H1 (cell line): ENCODE measurements at regions not wholly inside any gene's neighbourhood (a gene's known extent, or its start where the extent isn't known, plus 50 kb on each side); places are given as distances from the start of the nearest gene placed in this dataset.

ENCODE experiments used
- CTCF ChIA-PET: fragments of 300-600 bp; sonication (Branson Sonifier 250); formaldehyde crosslinking; loops from one replicate; lab custom pipeline; 2021; ENCODE audit not compliant: partially characterized antibody; lab: Charles Lee
- POLR2A ChIA-PET: fragments of 300-600 bp; sonication (Branson Sonifier 250); formaldehyde crosslinking; loops from one replicate; lab custom pipeline; 2021; ENCODE audit warnings: inconsistent platforms; ENCODE audit not compliant: partially characterized antibody; lab: Charles Lee
- DNase-seq, 2 experiments: peaks; one replicate each; pipeline versions ENCODE4 v3.0.0 to v3.0.0-alpha.2; 2010 to 2022; ENCODE audit warnings: low spot score in 2 of 2, low read depth in 1 of 2, mixed read lengths in 1 of 2
- FAIRE-seq: peaks from 2 replicates; lab custom pipeline; 2011; peaks lifted over from hg19 to GRCh38; lab: Jason Lieb, UNC
- H2AFZ ChIP-seq: 2 replicates; pipeline ENCODE4 v1.8.1; 2012; ENCODE audit warnings: low read length, inconsistent platforms
- H2AK5ac ChIP-seq: 2 replicates; pipeline ENCODE4 v1.6.1; 2013; ENCODE audit warnings: low read depth, low read length
- H2BK120ac ChIP-seq: replicated peaks from 2 replicates; pipeline ENCODE3; 2013; ENCODE audit warnings: low read depth, low read length, inconsistent platforms
- H2BK12ac ChIP-seq: 2 replicates; pipeline ENCODE4 v1.6.1; 2013; ENCODE audit warnings: low read depth, low read length
- H2BK15ac ChIP-seq: 2 replicates; pipeline ENCODE4 v1.6.1; 2013; ENCODE audit warnings: low read length
- H2BK20ac ChIP-seq: 2 replicates; pipeline ENCODE4 v1.6.1; 2013; ENCODE audit warnings: low read length
- H2BK5ac ChIP-seq: 2 replicates; pipeline ENCODE4 v1.6.1; 2013; ENCODE audit warnings: low read depth, low read length
- H3K14ac ChIP-seq: 2 replicates; pipeline ENCODE4 v1.6.1; 2013; ENCODE audit warnings: inconsistent platforms; ENCODE audit not compliant: insufficient read length
- H3K18ac ChIP-seq: 2 replicates; pipeline ENCODE4 v1.6.1; 2013; ENCODE audit warnings: low read length; ENCODE audit errors: extremely low read depth
- H3K23ac ChIP-seq: 2 replicates; pipeline ENCODE4 v1.6.1; 2013; ENCODE audit warnings: inconsistent platforms; ENCODE audit not compliant: insufficient read length
- H3K23me2 ChIP-seq: 2 replicates; pipeline ENCODE4 v1.6.1; 2013; ENCODE audit warnings: low read depth, low read length
- H3K27ac ChIP-seq: 2 replicates; pipeline ENCODE4 v1.6.1; 2011; ENCODE audit warnings: low read depth, low read length, inconsistent platforms
- H3K27me3 ChIP-seq, 4 experiments: replicated peaks in 1 of 4; 1 replicate in 1 of 4; 2 replicates in 3 of 4; pipeline versions ENCODE4 v1.6.1 to v1.8.1; 2011 to 2013; ENCODE audit warnings: low read length in 3 of 4, mild to moderate bottlenecking in 3 of 4, inconsistent platforms in 2 of 4, mixed read lengths in 2 of 4, moderate library complexity in 1 of 4; ENCODE audit not compliant: control insufficient read depth in 3 of 4, insufficient read depth in 3 of 4; ENCODE audit errors: extremely low read depth in 1 of 4
- H3K36me3 ChIP-seq, 4 experiments: 2 replicates each; pipeline versions ENCODE4 v1.6.1 to v1.8.1; 2011 to 2013; ENCODE audit warnings: mild to moderate bottlenecking in 4 of 4, low read length in 3 of 4, moderate library complexity in 2 of 4, control low read depth in 1 of 4, inconsistent platforms in 1 of 4; ENCODE audit not compliant: insufficient read depth in 4 of 4, control insufficient read depth in 2 of 4
- H3K4ac ChIP-seq: replicated peaks from 2 replicates; pipeline ENCODE3; 2013; ENCODE audit warnings: low read length, low read depth, mixed read lengths, inconsistent platforms; ENCODE audit not compliant: insufficient read length
- H3K4me1 ChIP-seq, 4 experiments: replicated peaks in 1 of 4; 1 replicate in 1 of 4; 2 replicates in 3 of 4; pipeline versions ENCODE4 v1.6.1 to v1.8.1; 2011 to 2013; ENCODE audit warnings: low read length in 3 of 4, inconsistent platforms in 2 of 4, mixed read lengths in 1 of 4; ENCODE audit not compliant: insufficient read depth in 4 of 4, control insufficient read depth in 3 of 4
- H3K4me2 ChIP-seq, 2 experiments: 2 replicates each; pipeline versions ENCODE4 v1.6.1 to v1.8.1; 2011 to 2013; ENCODE audit warnings: low read depth in 2 of 2, low read length in 2 of 2, control low read depth in 1 of 2, inconsistent platforms in 1 of 2, mild to moderate bottlenecking in 1 of 2; ENCODE audit not compliant: insufficient read depth in 1 of 2
- H3K4me3 ChIP-seq, 4 experiments: fragments of 200-600, 300-600 bp in 1 of 4; sonication (generic), shearing (Covaris generic), sonication (Bioruptor Twin) in 1 of 4; 2 replicates each; pipeline versions ENCODE4 v1.5.1 to v1.8.1; 2011 to 2016; ENCODE audit warnings: low read length in 4 of 4, low read depth in 3 of 4, control low read depth in 2 of 4, inconsistent platforms in 2 of 4, mild to moderate bottlenecking in 2 of 4, mixed read lengths in 1 of 4, moderate library complexity in 1 of 4; ENCODE audit not compliant: insufficient read depth in 2 of 4; ENCODE audit errors: extremely low read depth in 1 of 4
- H3K56ac ChIP-seq: replicated peaks from 2 replicates; pipeline ENCODE3; 2013; ENCODE audit warnings: low read depth, mild to moderate bottlenecking, mixed read lengths, low read length, inconsistent platforms; ENCODE audit not compliant: insufficient read length
- H3K79me1 ChIP-seq: 2 replicates; pipeline ENCODE4 v1.6.1; 2013; ENCODE audit warnings: low read depth, low read length, control low read depth
- H3K79me2 ChIP-seq, 2 experiments: 2 replicates each; pipeline versions ENCODE4 v1.6.1 to v1.8.1; 2012 to 2013; ENCODE audit warnings: low read length in 2 of 2, mild to moderate bottlenecking in 2 of 2, inconsistent platforms in 1 of 2; ENCODE audit not compliant: insufficient read depth in 2 of 2, control insufficient read depth in 1 of 2
- H3K9ac ChIP-seq, 4 experiments: replicated peaks in 1 of 4; 1 replicate in 1 of 4; 2 replicates in 3 of 4; pipeline versions ENCODE4 v1.6.1 to v1.8.1; 2011 to 2013; ENCODE audit warnings: low read depth in 3 of 4, low read length in 3 of 4, control low read depth in 2 of 4, mild to moderate bottlenecking in 2 of 4, moderate library complexity in 2 of 4, inconsistent platforms in 1 of 4; ENCODE audit errors: extremely low read depth in 1 of 4
- H3K9me3 ChIP-seq, 2 experiments: 2 replicates each; pipeline versions ENCODE4 v1.6.1 to v1.8.1; 2012 to 2013; ENCODE audit warnings: mild to moderate bottlenecking in 2 of 2, moderate library complexity in 2 of 2, control low read depth in 1 of 2, inconsistent platforms in 1 of 2, low read depth in 1 of 2, low read length in 1 of 2, mixed read lengths in 1 of 2; ENCODE audit not compliant: insufficient read depth in 2 of 2
- H4K20me1 ChIP-seq, 2 experiments: replicated peaks in 1 of 2; 2 replicates each; pipeline versions ENCODE3 to v1.8.1; 2011 to 2013; ENCODE audit warnings: inconsistent platforms in 2 of 2, low read length in 2 of 2, mild to moderate bottlenecking in 1 of 2; ENCODE audit not compliant: insufficient read depth in 2 of 2, control insufficient read depth in 1 of 2
- H4K5ac ChIP-seq: 2 replicates; pipeline ENCODE4 v1.6.1; 2013; ENCODE audit warnings: low read length, low read depth, mixed read lengths, inconsistent platforms; ENCODE audit not compliant: insufficient read length
- H4K8ac ChIP-seq: 2 replicates; pipeline ENCODE4 v1.8.0; 2013; ENCODE audit warnings: mild to moderate bottlenecking, moderate library complexity, low read length, inconsistent platforms; ENCODE audit not compliant: insufficient read depth; ENCODE audit errors: extremely low read depth
- H4K91ac ChIP-seq: replicated peaks from 2 replicates; pipeline ENCODE3; 2013; ENCODE audit warnings: low read length, mixed read lengths, inconsistent platforms; ENCODE audit not compliant: insufficient read length
- ASH2L ChIP-seq: fragments of 200-600, 300-600 bp; sonication (generic); IDR thresholded peaks from one replicate; pipeline ENCODE4 v1.7.1; 2017; ENCODE audit warnings: low read length
- ATF2 ChIP-seq: IDR thresholded peaks from 2 replicates; pipeline ENCODE4 v1.6.1; 2012; ENCODE audit warnings: low read length, inconsistent platforms
- ATF3 ChIP-seq: IDR thresholded peaks from 2 replicates; pipeline ENCODE4 v1.6.1; 2011; ENCODE audit warnings: low read depth, mild to moderate bottlenecking, low read length; ENCODE audit not compliant: insufficient read depth
- CBX5 ChIP-seq: fragments of 300-800, 300-1000 bp; sonication (generic); IDR thresholded peaks from 2 replicates; pipeline ENCODE4 v1.7.1; 2016; ENCODE audit warnings: antibody characterized with exemption, low read length, low read depth
- CREB1 ChIP-seq: IDR thresholded peaks from 2 replicates; pipeline ENCODE4 v1.6.1; 2012; ENCODE audit warnings: inconsistent platforms
- EZH2 ChIP-seq: fragments of 200-600 bp; sonication (generic); IDR thresholded peaks from 2 replicates; pipeline ENCODE4 v1.7.1; 2012; ENCODE audit warnings: low read depth, mild to moderate bottlenecking, moderate library complexity, low read length, inconsistent platforms; ENCODE audit not compliant: severe bottlenecking
- FOSL1 ChIP-seq: IDR thresholded peaks from 2 replicates; pipeline ENCODE4 v1.6.1; 2011; ENCODE audit warnings: mild to moderate bottlenecking, low read depth, low read length, moderate library complexity; ENCODE audit not compliant: insufficient read depth
- RBBP5 ChIP-seq: IDR thresholded peaks from 2 replicates; pipeline ENCODE4 v1.7.1; 2012; ENCODE audit warnings: low read depth, mild to moderate bottlenecking, inconsistent platforms, low read length, moderate library complexity, borderline replicate concordance
- RNF2 ChIP-seq: fragments of 200-900, 300-1000 bp; sonication (generic); IDR thresholded peaks from 2 replicates; pipeline ENCODE4 v1.7.1; 2016; ENCODE audit warnings: borderline replicate concordance, low read depth, mild to moderate bottlenecking, antibody characterized with exemption, low read length; ENCODE audit not compliant: poor library complexity, severe bottlenecking; ENCODE audit errors: missing control alignments
- SIN3A ChIP-seq, 2 experiments: IDR thresholded peaks in 1 of 2; conservative IDR thresholded peaks in 1 of 2; 2 replicates each; pipeline ENCODE4 v1.6.1; 2011 to 2012; ENCODE audit warnings: low read length in 2 of 2, improper control_type of control experiment in 1 of 2, low read depth in 1 of 2, mild to moderate bottlenecking in 1 of 2
- SRF ChIP-seq: IDR thresholded peaks from 2 replicates; pipeline ENCODE4 v1.6.1; 2011; ENCODE audit warnings: mild to moderate bottlenecking, low read depth, low read length, moderate library complexity
- WGBS, 2 experiments: shearing (Covaris generic) in 1 of 2; methylation state at CpG; one replicate each; pipeline versions ENCODE4 v1.1.6 to v1.1.7; 2013 to 2015; ENCODE audit warnings: low lambda C conversion rate in 2 of 2, mixed read lengths in 2 of 2, inconsistent platforms in 1 of 2, low coverage in 1 of 2, missing lambda C conversion rate in 1 of 2; ENCODE audit not compliant: insufficient replicate concordance in 2 of 2, insufficient coverage in 1 of 2, insufficient read length in 1 of 2; ENCODE audit errors: extremely low coverage in 1 of 2, missing lambda C conversion rate in 1 of 2; 5-methylcytosine and 5-hydroxymethylcytosine counted together

GRCh38 chr10:34908481-34908880 lies 93.4 kb upstream of the PARD3 start:
- FAIRE-seq: no peak
- WGBS, 2 experiments: 88% methylated on average over 5 of the region's 5 CpGs; no CpG with 5 or more reads in 1 of the 2 experiments
- Histone ChIP-seq H2BK12ac (no peak overlapping the region), H2BK20ac (no peak overlapping the region), H3K23me2 (no peaks in the 10 kb centered on the region), H3K4me2 (no peak overlapping the region), H3K27me3 (peaks cover 0 to 2% (median 0%) of the 10 kb centered on the region in 4 experiments; a peak in 1 of 7 replicates), H3K9ac (no peak overlapping the region), H2AFZ (no peak overlapping the region), H3K79me2 (no peaks in the 10 kb centered on the region), H3K23ac (no peak overlapping the region), H3K56ac (no peak overlapping the region), H4K5ac (no peak overlapping the region), H3K14ac (no peak overlapping the region), H3K4ac (no peak overlapping the region), H2BK15ac (no peak overlapping the region), H3K36me3 (no peaks in the 10 kb centered on the region), H2AK5ac (no peak overlapping the region), H3K18ac (no peak overlapping the region), H3K9me3 (no peaks in the 10 kb centered on the region), H4K91ac (no peak overlapping the region), H3K79me1 (no peaks in the 10 kb centered on the region), H3K4me3 (no peak overlapping the region), H4K8ac (no peak overlapping the region), H2BK120ac (no peak overlapping the region), H3K4me1 (peaks cover 4 to 13% (median 8%) of the 10 kb centered on the region in 4 experiments; a peak in 4 of 7 replicates), H3K27ac (no peak overlapping the region), H2BK5ac (no peak overlapping the region), H4K20me1 (no peaks in the 10 kb centered on the region)
- DNase-seq: no peak
- CTCF ChIA-PET: interaction anchor here (1.7 kb wide), 1 partner anchor 16 kb away, joined by 3 read pairs; no protein-coding TSS in a partner anchor
- POLR2A ChIA-PET: no interaction called here
- TF ChIP-seq ATF2 (no peak), FOSL1 (no peak), CBX5 (no peak), RBBP5 (no peak), CREB1 (no peak), SRF (no peak), ASH2L (no peak), SIN3A (conservative IDR thresholded peaks at IDR 0.05 in 1 of 2, IDR thresholded peaks at IDR 0.05 in 1 of 2; ENCODE audit: low read depth in 1 of 2, low read length in 2 of 2) (no peak), ATF3 (no peak), EZH2 (no peak), RNF2 (no peak)
